ENCODE measurements at regions not wholly inside any gene's neighbourhood (a gene's known extent, or its start where the extent isn't known, plus 50 kb on each side); places are given as distances from the start of the nearest gene placed in this dataset.
A peak's percentile ranks its signal among the peaks of the same experiment; 100 is the strongest.

GRCh38 chr12:9335867-9336266, 127.7 kb upstream of the PZP start:
- DNase-seq (ENCODE audit: low spot score) = no peak
- in situ Hi-C loops (cut with MboI; ENCODE audit: low pct_unique_long_range_greater_than_20kb, low sequenced_read_pairs, unreplicated experiment) = loop anchor here (25.0 kb wide), 2 partner anchors 126 to 301 kb away; no protein-coding TSS in a partner anchor
- TF ChIP-seq, protein P1, sequence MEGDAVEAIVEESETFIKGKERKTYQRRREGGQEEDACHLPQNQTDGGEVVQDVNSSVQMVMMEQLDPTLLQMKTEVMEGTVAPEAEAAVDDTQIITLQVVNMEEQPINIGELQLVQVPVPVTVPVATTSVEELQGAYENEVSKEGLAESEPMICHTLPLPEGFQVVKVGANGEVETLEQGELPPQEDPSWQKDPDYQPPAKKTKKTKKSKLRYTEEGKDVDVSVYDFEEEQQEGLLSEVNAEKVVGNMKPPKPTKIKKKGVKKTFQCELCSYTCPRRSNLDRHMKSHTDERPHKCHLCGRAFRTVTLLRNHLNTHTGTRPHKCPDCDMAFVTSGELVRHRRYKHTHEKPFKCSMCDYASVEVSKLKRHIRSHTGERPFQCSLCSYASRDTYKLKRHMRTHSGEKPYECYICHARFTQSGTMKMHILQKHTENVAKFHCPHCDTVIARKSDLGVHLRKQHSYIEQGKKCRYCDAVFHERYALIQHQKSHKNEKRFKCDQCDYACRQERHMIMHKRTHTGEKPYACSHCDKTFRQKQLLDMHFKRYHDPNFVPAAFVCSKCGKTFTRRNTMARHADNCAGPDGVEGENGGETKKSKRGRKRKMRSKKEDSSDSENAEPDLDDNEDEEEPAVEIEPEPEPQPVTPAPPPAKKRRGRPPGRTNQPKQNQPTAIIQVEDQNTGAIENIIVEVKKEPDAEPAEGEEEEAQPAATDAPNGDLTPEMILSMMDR (IDR thresholded peaks at IDR 0.05; ENCODE audit: extremely low read depth, insufficient read depth, missing control alignments) = no peak

DNA sequence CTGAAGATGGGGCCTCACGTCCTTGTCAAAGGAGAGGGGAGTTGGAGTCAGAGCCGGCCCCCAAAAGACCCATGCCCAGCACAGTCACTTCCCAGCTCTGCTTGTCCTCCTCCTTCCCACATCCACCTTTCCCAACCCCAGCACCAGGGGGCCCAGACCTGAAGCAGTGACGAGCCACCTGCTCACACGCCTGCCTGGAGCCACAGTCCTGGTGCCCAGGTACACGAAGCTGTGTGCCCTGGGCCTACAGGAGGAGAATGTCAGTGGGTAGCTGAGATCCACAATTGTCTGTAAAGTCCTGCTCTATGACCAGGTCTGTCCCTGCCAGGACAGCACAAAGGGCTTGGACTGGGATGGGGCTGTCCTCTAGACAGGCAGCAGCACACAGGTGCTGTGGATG, 126.8 kb upstream of the PZP start:
- no peak for DNase-seq (ENCODE audit: low spot score)
- TF ChIP-seq, protein P1 (IDR thresholded peaks at IDR 0.05; ENCODE audit: extremely low read depth, insufficient read depth, missing control alignments) = no peak
- in situ Hi-C loops (cut with MboI; ENCODE audit: low pct_unique_long_range_greater_than_20kb, low sequenced_read_pairs, unreplicated experiment) = loop anchor here (25.0 kb wide), 2 partner anchors 127 to 302 kb away; no protein-coding TSS in a partner anchor

- in situ Hi-C loops (cut with MboI; ENCODE audit: low pct_unique_long_range_greater_than_20kb, low sequenced_read_pairs, unreplicated experiment) = loop anchor here (25.0 kb wide), 2 partner anchors 128 to 303 kb away; no protein-coding TSS in a partner anchor
- TF ChIP-seq, protein P1 (IDR thresholded peaks at IDR 0.05; ENCODE audit: extremely low read depth, insufficient read depth, missing control alignments) = no peak
- DNase-seq (ENCODE audit: low spot score) = no peak
Observed at GRCh38 chr12:9334041-9334692, 126.0 kb upstream of the PZP start.

DNA sequence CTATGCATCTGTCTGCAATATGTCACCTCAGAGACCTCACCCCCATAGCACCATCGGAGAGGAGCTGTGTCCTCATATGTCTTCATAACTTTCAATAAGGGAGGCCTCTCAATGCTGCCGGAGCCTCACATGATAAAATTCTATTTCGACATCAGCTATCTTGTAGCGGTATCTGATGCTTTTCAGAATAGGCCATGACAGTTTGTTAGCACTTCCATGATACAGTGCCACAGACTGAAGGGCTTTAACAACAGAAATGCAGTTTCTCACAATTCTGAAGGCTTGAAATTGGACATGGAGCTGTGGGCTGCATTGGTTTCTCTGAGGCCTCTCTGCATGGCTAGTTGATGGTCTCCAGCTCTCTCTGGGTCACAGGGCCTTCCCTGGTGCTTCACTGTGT, 125.0 kb upstream of the PZP start:
- DNase-seq (ENCODE audit: low spot score) = no peak
- in situ Hi-C loops (cut with MboI; ENCODE audit: low pct_unique_long_range_greater_than_20kb, low sequenced_read_pairs, unreplicated experiment) = loop anchor here (25.0 kb wide), 2 partner anchors 129 to 304 kb away; no protein-coding TSS in a partner anchor
- TF ChIP-seq, protein P1 (IDR thresholded peaks at IDR 0.05; ENCODE audit: extremely low read depth, insufficient read depth, missing control alignments) = no peak

DNA sequence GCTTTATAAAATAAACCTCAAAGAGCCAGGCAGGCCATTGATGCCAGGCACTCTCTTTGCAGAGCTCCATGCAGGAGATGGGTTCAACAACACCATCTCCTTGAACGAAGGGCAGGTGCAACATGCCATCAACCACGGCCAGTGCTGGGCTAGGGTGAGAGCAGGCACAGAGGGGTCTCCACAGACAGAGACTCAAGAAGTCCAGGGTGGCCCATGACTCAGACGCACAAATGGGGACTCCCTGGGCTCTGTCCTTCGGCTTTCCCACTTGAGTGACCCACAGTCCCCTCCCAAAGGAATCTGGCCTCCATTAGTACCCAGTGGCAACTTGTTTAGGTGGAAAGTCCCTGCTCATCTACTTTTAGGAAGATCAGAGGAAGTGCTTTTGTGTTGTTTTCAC, 124.4 kb upstream of the PZP start:
- in situ Hi-C loops (cut with MboI; ENCODE audit: low pct_unique_long_range_greater_than_20kb, low sequenced_read_pairs, unreplicated experiment) = loop anchor here (25.0 kb wide), 2 partner anchors 130 to 305 kb away; no protein-coding TSS in a partner anchor
- TF ChIP-seq, protein P1 (IDR thresholded peaks at IDR 0.05; ENCODE audit: extremely low read depth, insufficient read depth, missing control alignments) = no peak

DNA sequence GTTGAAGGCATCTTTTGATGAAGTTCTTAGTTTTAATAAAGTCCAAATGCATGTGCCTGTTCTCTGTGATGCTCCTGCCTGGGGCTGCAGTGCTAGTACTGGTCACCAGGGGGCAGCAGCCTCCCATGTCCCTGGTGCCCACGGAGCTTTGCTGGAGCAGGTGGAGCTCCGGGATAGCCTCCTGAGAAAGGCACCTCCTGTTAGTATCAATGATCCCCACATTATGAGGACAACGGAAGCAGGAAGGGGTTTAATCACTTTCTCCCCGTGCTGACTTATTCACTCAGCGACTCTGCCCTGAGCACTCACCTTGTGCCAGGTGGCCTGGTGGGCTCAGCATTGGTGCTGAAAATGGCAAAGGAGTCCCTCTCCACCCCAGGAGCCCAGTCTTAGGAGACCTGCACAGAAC, 123.0 kb upstream of the PZP start:
- DNase-seq (ENCODE audit: low spot score) = peak; percentile 65
- in situ Hi-C loops (cut with MboI; ENCODE audit: low pct_unique_long_range_greater_than_20kb, low sequenced_read_pairs, unreplicated experiment) = loop anchor here (25.0 kb wide), 2 partner anchors 131 to 306 kb away; no protein-coding TSS in a partner anchor
- TF ChIP-seq, protein P1 (IDR thresholded peaks at IDR 0.05; ENCODE audit: extremely low read depth, insufficient read depth, missing control alignments) = peak; percentile 99

More for the DNA sequence above, 124.4 kb upstream of the PZP start:
- no peak for DNase-seq (ENCODE audit: low spot score)
